COR-L47 (cell line): ENCODE measurements at regions not wholly inside any gene's neighbourhood (a gene's known extent, or its start where the extent isn't known, plus 50 kb on each side); places are given as distances from the start of the nearest gene placed in this dataset.
A peak's percentile ranks its signal among the peaks of the same experiment; 100 is the strongest.

Experiments
- DNase-seq: peaks from one replicate; lab custom pipeline; 2025; lab: John Stamatoyannopoulos, UW

DNA sequence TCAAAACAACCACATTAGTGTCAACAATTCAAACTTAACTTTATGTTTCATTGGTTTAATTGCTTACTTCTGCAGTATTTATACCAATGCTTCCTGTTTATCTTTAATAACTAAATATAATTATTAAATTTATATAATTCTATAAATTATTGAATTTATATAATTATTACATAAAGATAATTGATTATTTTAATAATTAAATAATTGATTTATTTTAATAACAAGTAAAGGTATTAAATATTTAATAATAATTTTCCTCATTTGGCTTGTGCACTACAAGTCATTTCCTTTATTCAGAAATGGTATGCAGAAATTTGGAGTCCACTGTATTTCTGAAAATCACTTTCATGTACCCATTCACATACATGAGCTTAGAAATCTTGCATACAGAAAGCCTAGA, 156.2 kb upstream of the NSMCE3 start:
- DNase-seq = no peak

DNA sequence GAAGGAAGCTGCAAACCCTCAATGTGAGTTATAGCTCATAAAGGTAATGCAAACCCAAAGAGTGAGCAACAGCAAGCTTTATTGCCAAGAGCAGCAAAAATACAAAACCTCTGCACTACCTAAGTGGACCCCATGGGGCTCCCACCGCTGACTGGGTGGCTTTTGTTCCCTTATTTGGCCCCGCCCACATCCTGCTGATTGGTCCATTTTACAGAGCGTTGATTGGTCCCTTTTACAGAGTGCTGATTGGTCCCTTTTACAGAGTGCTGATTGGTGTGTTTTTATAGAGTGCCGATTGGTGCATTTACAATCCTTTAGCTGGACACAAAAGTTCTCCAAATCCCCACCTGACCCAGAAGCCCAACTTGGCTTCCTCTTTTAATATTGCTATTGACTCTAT, 154.5 kb upstream of the NSMCE3 start:
- DNase-seq = no peak

- no peak for DNase-seq
Observed at GRCh38 chr15:29422606-29423005, 153.0 kb upstream of the NSMCE3 start.

GRCh38 chr15:29420188-29420587, 150.6 kb upstream of the NSMCE3 start:
- DNase-seq = no peak

GRCh38 chr15:29418931-29419330, 149.3 kb upstream of the NSMCE3 start:
- DNase-seq = no peak

DNA sequence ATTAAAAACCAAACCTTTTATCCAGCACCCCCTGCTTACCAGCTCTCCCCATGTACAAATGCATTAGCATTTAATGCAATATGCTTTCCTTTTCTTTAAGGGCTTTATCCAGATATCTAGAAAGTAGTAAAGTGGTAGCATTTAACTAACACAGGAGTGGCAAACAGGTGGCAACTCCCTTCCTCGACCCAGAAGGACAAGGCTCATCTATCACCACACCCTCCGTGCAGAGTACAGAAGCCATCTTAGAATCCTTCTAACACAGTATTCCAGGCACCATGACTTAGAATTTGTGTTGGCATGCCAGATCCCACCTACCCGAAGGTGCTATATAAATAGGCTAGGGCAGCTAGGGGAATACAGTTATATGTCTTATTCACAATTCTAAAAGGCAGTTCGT, 148.6 kb upstream of the NSMCE3 start:
- no peak for DNase-seq

DNA sequence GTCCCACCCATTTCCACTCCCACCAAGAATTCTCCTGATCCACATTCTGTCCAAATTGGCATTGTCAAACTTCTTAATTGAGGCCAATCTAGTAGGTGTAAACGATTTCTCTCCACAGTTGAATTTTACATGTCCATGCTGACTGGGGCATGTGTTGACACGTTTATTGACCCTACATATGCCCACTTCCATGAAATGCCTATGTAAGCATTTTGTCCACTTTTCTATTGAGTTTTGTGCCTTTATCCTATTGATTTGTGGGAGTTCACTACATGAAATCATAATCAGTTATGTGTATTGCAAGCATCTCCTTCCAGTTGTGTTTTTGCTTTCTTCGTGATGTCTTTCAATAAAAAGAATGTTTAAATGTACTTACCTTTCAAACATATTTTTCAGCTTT, 141.7 kb upstream of the NSMCE3 start:
- no peak for DNase-seq

DNA sequence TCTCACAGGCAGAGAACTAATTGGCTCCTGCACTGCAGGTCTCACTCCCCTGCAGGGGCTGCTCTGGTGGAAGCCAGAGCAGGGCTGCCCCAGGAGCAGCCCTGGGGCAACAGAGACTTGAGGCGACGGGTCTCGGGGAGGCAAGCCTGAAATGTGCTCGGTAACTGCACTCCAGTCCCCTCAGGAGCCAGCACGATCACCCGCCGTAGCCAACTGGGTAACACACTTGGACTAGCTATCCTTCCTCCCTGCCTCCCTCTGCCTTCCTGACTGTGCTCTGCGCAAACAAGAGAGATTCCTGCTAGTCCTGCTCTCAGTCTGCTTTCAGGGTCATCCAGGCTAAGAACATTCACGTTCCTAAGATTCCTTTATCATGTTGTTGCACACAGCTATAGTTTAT, 140.7 kb upstream of the NSMCE3 start:
- DNase-seq = no peak

GRCh38 chr15:29409890-29410289, 140.3 kb upstream of the NSMCE3 start:
- DNase-seq = no peak

GRCh38 chr15:29405564-29405963, 135.9 kb upstream of the NSMCE3 start:
- DNase-seq = no peak

- peak; percentile 27 for DNase-seq
Observed at GRCh38 chr15:29403772-29404171, 134.2 kb upstream of the NSMCE3 start.

DNA sequence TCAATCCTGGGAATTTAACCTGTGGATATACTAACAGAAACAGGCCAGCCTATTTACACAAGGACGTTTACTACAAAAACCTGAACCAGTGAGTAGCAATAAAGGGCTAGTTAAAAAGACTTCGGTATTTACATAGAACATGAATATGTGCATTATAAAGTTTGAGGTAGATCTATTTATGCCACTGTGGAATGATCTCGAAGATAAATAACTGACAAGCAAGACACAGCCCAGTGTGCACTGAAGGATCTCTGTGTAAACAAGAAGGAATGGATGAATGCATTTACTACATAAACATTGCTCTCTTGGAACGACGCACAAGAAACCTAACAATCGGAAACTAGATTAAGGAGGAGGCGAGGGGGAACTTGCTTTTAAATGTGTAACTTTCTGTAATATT, 132.0 kb upstream of the NSMCE3 start:
- DNase-seq = no peak

GRCh38 chr15:29400701-29401100, 131.1 kb upstream of the NSMCE3 start:
- no peak for DNase-seq

- DNase-seq = no peak
Observed at GRCh38 chr15:29398907-29399306, 129.3 kb upstream of the NSMCE3 start.

GRCh38 chr15:29396176-29396811, 126.7 kb upstream of the NSMCE3 start:
- no peak for DNase-seq

DNA sequence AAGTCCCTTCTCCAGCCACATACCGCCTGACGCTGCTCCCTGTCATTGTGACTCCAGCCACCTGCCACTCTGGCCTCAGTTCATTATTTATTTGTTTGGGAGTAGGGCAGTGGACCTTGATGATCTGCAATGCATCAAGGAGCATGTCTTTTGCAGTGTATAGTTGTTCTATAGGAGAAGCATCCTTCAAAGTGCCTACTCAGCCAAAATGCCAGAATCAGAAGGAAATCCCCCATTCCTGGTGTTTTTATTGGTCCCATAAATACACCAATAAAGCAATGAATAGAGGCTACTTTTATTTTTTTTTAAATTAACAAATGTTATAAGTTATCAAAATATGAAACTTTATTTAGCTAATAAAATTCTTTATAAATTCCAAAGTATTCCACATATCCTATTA, 123.8 kb upstream of the NSMCE3 start:
- no peak for DNase-seq

GRCh38 chr15:29392358-29392757, 122.7 kb upstream of the NSMCE3 start:
- DNase-seq = no peak

DNA sequence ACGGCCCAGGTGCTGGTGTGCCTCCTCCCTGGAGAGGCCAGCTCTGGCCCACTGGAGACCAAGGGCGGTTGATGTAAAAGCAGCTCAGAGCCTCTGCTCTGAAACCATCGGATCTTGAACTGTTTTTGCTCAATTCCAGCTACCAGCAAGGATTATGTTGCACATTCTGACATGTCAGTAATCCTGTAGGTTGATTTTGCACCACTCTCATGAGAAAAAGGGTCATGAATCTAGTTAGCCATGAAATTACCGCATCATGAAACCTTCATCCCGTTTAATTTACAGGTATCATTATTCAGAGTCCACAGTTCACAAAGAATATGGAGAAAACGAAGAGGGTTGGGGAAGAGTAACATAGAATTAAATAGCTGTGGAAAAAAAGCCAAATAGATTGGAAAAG, 120.4 kb upstream of the NSMCE3 start:
- DNase-seq = no peak

DNA sequence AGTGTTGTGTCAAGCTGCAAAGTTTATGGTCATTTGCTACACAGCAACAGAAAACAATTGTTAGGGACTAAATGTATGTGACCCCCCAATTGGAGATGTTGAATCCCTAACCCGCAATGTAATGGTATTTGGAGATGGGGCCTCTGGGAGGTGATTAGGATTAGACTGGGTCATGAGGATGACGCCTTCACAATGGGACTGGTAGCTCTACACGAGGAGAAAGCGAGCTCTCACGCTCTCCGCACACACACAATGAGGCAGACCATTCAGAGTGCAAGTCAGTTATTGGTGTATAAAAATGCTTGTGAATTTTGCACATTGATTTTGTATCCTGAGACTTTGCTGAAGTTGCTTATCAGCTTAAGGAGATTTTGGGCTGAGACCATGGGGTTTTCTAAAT, 116.9 kb upstream of the NSMCE3 start:
- no peak for DNase-seq

GRCh38 chr15:29383367-29383766, 113.7 kb upstream of the NSMCE3 start:
- no peak for DNase-seq

DNA sequence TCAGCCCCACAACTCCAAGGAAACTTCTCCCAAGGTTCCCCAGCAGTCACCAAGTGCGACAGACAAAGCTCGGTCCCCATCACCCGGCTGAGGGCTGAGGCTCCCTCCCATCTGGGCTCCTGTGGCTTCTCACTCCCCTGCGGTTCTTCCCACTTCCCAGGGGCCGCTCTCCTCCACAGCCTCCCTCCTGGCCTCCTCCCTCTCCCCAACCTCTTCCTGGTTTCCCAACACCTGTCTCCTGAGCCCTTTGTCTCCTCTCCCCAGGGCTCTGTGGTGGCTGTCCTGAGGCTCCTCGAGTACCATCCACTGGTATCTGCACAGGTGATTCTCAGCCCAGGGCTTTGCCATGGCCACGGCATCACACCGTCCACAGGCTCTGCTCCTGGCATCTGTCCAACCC, 113.2 kb upstream of the NSMCE3 start:
- peak; percentile 16 for DNase-seq

DNA sequence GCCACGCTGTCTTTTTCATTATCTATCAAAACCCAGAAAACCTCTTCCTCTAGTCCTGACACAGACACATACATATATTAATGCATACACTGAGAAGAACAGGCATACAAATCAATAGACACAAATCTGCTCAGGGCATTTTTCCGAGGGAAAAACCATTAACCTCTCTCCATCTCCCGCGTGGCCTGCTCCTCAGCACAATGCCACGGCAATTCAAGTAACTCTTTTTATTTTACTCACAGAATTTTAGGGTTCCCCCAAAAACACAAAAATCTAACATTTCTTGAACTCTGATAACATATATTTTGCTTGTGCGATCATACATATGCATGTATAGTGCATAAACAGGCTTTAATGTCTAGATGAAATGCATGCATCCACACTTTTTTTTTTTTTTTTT, 110.8 kb upstream of the NSMCE3 start:
- DNase-seq = no peak

GRCh38 chr15:29379647-29380046, 110.0 kb upstream of the NSMCE3 start:
- DNase-seq = no peak

- peak; percentile 16 for DNase-seq
Observed at GRCh38 chr15:29377161-29377560, 107.5 kb upstream of the NSMCE3 start.

DNA sequence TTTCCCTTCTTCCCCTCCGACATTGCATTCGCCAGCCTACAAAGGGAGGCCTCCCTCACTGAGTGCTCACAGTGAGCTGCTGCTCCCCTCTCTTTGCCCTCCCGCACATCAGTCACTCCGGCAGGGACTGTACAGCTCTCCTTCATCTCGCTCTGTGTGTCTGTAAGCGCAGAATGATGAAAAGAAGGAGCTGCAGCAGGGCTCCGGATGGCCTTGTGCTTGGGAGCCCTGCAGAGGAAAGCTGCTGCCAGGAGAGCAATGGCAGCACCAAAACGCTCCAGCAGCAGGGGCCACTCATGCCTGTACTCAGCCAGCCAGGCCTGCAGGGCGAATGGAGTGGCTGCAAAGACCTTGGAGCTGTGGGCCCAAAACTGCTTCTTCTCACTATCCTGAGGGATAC, 107.0 kb upstream of the NSMCE3 start:
- no peak for DNase-seq
